GM10266 (cell line): ENCODE measurements at regions not wholly inside any gene's neighbourhood (a gene's known extent, or its start where the extent isn't known, plus 50 kb on each side); places are given as distances from the start of the nearest gene placed in this dataset.

ENCODE experiments used
- DNase-seq: peaks from one replicate; pipeline ENCODE4 v3.0.0; 2012; ENCODE audit errors: extremely low spot score
- CTCF ChIP-seq: IDR thresholded peaks from 2 replicates; pipeline ENCODE4 v1.5.1; 2012; ENCODE audit warnings: mild to moderate bottlenecking, low read depth; ENCODE audit not compliant: control insufficient read depth, insufficient read depth; ENCODE audit errors: missing control alignments

- no peak for TF ChIP-seq CTCF
- no peak for DNase-seq
These were observed 806.6 kb downstream of the SQOR start for GRCh38 chr15:46441294-46442062.

GRCh38 chr15:46442184-46442583 is 807.4 kb downstream of the SQOR start:
- TF ChIP-seq CTCF: no peak
- DNase-seq: no peak

DNA sequence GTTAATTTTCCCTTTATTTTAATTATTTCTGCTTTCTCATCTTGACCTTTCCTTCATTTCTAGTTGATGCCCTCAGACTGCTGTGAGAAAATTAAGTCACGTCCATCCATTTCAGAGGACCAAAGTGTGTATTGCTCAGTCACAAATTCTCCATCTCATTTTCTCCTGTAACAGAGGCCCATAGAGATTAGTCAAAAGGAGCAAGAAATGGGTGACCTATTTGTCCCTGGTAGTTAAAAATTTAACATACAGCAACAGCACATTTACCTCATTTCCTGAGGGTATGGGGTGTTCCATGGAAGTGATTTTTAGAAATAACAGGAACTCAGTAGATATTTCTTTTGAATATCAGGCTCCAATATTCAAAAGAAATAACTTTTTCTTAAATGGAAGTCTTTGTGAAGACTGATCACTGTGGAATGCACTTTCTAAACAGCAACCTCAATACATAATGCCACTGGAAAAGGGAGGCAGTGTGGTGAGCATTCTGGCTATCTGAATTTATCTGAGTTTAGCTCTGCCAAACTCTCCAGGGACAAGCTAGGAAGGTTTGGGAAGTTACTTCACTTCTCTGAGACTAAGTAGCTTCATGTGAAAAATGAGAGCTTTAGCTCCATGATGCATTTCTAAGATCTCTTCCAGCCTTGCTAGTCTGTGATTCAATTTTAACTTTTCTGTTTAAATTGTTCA is 808.2 kb downstream of the SQOR start:
- TF ChIP-seq CTCF: no peak
- DNase-seq: no peak

DNA sequence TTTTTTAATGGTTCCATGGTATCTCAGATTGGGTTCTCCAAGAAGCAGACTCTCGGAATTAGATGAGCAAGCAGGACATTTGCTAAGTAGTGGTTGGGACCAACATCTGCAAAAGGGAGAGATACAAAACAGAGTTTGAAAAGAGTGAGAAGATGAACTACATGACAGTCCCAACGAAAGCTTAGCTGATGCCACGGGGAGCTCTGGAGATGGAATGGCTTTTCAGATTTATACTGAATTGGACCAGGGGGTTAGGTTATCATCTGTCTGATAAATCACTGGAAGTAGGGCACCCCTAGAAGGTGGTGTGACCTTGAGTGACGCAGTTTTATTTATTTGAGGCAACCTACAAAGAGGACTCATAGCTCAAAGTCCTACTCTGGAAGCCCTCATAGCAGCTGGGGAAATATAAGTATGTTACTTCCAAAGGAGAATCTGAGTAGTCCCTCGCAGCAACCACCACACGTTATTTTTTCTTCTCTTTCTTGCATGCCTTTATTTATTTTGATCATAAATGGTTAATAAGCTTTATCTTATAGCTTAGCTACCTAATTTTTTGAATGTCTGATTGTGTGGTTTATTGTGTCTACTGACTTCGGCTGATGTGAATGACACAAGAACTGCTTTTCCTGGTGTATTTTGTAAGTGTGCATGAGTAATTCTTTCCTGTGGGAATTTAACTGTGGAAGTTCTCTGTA is 815.4 kb downstream of the SQOR start:
- TF ChIP-seq CTCF: no peak
- DNase-seq: no peak

DNA sequence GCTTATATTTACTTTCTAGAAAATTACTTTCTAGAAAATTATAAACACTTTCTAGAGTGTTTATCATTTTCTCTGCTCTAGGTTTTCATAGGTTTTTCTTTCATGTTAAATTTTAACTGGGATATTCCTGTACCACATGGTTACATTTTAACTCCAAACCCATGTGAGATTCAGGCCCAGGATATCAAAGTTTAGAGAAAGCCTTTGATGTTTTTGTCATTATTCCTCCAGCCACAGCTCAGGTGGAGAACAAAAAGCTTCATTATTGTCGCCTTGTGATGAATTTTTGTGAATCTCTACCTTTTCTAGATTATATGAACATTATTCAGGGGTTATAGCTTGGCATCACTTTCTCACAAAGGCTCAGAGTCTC is 816.0 kb downstream of the SQOR start:
- TF ChIP-seq CTCF: no peak
- no peak for DNase-seq

- no peak for DNase-seq
- no peak for TF ChIP-seq CTCF
These were observed 817.5 kb downstream of the SQOR start for GRCh38 chr15:46452297-46452820.
